ENCODE measurements at regions not wholly inside any gene's neighbourhood (a gene's known extent, or its start where the extent isn't known, plus 50 kb on each side); places are given as distances from the start of the nearest gene placed in this dataset.

- no peak overlapping the region for H3K4me3 ChIP-seq (ENCODE audit: low read depth, low read length)
- DNase-seq (ENCODE audit: low read depth) = no peak
- no peak for TF ChIP-seq CTCF (IDR thresholded peaks at IDR 0.05; ENCODE audit: low read depth, low read length, missing control alignments)
Observed at GRCh38 chr5:115469904-115470516, 74.6 kb downstream of the FEM1C start.

DNA sequence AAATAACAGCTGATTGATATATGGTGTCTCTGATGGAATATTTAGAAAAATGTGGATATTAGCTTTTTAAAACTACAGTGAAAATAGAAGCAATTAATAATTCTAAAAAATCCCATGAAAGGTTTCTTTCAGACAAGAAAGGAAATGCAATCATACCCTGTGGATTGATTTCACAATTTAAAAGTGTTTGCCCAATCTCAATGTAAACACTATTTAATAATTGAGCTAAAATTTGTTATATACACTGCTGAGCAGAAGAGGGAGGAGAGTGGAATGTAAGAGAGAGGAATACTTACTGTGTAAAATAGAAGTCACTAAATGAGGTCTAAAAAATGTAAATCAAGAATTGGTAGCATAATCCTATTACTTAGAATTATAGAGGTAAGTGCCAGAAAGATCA is 76.9 kb downstream of the FEM1C start:
- H3K4me3 ChIP-seq (ENCODE audit: low read depth, low read length) = no peak overlapping the region
- no peak for TF ChIP-seq CTCF (IDR thresholded peaks at IDR 0.05; ENCODE audit: low read depth, low read length, missing control alignments)
- DNase-seq (ENCODE audit: low read depth) = no peak

DNA sequence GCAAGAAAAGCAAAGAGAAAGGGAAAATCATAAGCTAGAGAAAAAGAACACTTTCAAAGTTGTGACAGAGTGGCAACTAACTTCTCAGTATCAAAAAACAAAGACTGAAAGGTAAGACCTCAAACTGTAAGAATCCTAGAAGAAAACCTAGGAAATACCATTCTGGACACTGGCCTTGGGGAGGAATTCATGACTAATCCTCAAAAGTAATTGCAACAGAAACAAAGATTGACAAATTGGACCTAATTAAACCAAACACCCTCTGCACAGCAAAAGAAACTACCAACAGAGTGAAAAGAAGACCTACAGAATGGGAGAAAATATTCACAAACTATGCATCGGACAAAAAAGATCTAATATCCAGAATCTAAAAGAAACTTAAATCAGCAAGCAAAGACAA is 79.1 kb downstream of the FEM1C start:
- no peak overlapping the region for H3K4me3 ChIP-seq (ENCODE audit: low read depth, low read length)
- no peak for TF ChIP-seq CTCF (IDR thresholded peaks at IDR 0.05; ENCODE audit: low read depth, low read length, missing control alignments)
- DNase-seq (ENCODE audit: low read depth) = no peak

- no peak overlapping the region for H3K4me3 ChIP-seq (ENCODE audit: low read depth, low read length)
- DNase-seq (ENCODE audit: low read depth) = no peak
- no peak for TF ChIP-seq CTCF (IDR thresholded peaks at IDR 0.05; ENCODE audit: low read depth, low read length, missing control alignments)
Observed at GRCh38 chr5:115463983-115464382, 80.6 kb downstream of the FEM1C start.

- no peak overlapping the region for H3K4me3 ChIP-seq (ENCODE audit: low read depth, low read length)
- DNase-seq (ENCODE audit: low read depth) = no peak
- TF ChIP-seq CTCF (IDR thresholded peaks at IDR 0.05; ENCODE audit: low read depth, low read length, missing control alignments) = no peak
Observed at GRCh38 chr5:115461506-115462290, 82.9 kb downstream of the FEM1C start.

GRCh38 chr5:115461093-115461492 is 83.5 kb downstream of the FEM1C start:
- no peak for TF ChIP-seq CTCF (IDR thresholded peaks at IDR 0.05; ENCODE audit: low read depth, low read length, missing control alignments)
- H3K4me3 ChIP-seq (ENCODE audit: low read depth, low read length) = no peak overlapping the region
- no peak for DNase-seq (ENCODE audit: low read depth)

DNA sequence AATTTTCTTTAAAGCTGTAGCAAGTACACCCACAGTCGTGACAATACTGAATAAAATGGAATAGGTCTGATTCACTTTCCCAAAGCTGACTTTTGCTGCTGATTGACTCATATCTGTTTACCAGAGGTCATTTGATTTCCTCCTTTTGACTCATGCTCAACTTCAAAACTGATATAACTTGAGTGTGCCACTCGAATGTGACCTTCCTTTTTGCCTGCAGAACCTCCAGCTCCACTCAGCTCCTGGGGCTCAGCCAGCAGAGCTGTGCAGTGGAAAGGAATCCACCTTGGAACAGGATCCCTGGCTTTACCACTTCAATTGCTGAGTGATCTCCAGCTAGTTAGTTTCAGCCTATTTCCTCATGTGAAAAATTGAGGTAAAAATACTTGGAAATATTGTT is 84.1 kb downstream of the FEM1C start:
- DNase-seq (ENCODE audit: low read depth) = no peak
- no peak overlapping the region for H3K4me3 ChIP-seq (ENCODE audit: low read depth, low read length)
- TF ChIP-seq CTCF (IDR thresholded peaks at IDR 0.05; ENCODE audit: low read depth, low read length, missing control alignments) = no peak
